ENCODE measurements at regions not wholly inside any gene's neighbourhood (a gene's known extent, or its start where the extent isn't known, plus 50 kb on each side); places are given as distances from the start of the nearest gene placed in this dataset.

DNA sequence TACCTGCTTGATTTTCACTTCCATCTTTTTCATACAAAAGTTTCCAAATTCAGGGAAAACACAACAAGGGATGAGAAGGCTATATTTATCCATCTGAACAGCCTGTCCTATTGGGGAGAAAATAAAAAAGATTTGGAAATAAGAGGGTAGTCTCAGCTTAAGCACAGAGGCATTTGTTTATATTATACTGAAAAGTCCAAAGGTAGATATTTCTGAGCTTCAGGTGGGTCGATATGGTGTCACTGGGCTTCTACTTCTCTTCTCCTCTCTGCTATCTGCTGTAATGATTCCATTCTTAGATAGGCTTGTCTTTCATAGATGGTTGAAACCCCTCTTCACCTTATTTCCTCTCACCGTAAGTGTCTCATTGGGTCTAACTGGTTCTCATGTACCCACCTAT is 337.0 kb downstream of the INSC start:
- no peak overlapping the region for H3K4me3 ChIP-seq (ENCODE audit: low read depth, low read length)
- TF ChIP-seq, protein P1, sequence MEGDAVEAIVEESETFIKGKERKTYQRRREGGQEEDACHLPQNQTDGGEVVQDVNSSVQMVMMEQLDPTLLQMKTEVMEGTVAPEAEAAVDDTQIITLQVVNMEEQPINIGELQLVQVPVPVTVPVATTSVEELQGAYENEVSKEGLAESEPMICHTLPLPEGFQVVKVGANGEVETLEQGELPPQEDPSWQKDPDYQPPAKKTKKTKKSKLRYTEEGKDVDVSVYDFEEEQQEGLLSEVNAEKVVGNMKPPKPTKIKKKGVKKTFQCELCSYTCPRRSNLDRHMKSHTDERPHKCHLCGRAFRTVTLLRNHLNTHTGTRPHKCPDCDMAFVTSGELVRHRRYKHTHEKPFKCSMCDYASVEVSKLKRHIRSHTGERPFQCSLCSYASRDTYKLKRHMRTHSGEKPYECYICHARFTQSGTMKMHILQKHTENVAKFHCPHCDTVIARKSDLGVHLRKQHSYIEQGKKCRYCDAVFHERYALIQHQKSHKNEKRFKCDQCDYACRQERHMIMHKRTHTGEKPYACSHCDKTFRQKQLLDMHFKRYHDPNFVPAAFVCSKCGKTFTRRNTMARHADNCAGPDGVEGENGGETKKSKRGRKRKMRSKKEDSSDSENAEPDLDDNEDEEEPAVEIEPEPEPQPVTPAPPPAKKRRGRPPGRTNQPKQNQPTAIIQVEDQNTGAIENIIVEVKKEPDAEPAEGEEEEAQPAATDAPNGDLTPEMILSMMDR (IDR thresholded peaks at IDR 0.05; ENCODE audit: low read depth, low read length, missing control alignments), result no peak
- DNase-seq (ENCODE audit: low read depth), result no peak

DNA sequence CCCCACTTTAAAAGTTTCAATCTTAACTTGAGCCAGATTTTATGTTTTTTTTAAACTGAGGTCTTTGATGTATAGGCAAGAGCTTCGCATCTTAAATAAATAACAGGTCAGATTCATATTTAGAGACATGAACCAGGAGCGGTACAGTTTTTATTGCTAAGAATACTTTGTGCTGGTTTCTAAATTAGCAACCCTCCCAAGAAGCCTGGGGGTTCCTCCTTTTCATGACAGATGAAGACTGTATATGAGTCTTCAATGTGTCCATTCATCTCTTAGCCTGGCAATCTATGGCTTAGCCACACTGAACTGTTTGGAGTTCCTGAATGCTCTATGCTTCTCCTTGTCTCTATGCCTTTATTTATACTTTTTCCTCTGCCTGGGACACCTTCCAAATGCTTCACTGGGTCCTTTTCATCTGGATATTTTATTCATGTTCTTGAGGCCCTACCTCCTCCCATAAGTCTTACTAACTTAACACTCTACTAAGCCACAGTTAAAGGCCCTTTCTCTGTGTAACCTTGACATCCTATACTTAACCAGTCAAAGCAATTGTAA is 338.6 kb downstream of the INSC start:
- TF ChIP-seq, protein P1 (IDR thresholded peaks at IDR 0.05; ENCODE audit: low read depth, low read length, missing control alignments), result no peak
- no peak overlapping the region for H3K4me3 ChIP-seq (ENCODE audit: low read depth, low read length)
- DNase-seq (ENCODE audit: low read depth), result no peak

DNA sequence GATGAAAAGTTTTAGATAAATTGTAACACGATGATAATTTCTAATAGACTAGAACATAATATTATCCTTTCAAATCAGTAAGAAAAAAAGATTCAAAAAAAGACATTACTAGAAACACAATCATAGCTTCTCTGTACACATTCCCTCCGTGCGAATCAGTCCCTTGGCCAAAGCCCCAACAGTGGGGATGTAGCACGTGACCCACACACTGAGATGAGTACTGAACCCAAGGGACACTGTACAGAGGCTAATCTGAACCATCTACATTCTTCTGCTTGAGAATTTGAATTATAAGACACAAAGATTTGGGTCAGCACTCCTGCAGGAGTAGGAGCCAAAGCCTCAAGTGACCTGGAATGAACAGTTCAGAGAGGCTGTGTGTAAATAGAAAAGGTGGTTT is 353.7 kb downstream of the INSC start:
- no peak overlapping the region for H3K4me3 ChIP-seq (ENCODE audit: low read depth, low read length)
- no peak for DNase-seq (ENCODE audit: low read depth)
- TF ChIP-seq, protein P1 (IDR thresholded peaks at IDR 0.05; ENCODE audit: low read depth, low read length, missing control alignments), result no peak

DNA sequence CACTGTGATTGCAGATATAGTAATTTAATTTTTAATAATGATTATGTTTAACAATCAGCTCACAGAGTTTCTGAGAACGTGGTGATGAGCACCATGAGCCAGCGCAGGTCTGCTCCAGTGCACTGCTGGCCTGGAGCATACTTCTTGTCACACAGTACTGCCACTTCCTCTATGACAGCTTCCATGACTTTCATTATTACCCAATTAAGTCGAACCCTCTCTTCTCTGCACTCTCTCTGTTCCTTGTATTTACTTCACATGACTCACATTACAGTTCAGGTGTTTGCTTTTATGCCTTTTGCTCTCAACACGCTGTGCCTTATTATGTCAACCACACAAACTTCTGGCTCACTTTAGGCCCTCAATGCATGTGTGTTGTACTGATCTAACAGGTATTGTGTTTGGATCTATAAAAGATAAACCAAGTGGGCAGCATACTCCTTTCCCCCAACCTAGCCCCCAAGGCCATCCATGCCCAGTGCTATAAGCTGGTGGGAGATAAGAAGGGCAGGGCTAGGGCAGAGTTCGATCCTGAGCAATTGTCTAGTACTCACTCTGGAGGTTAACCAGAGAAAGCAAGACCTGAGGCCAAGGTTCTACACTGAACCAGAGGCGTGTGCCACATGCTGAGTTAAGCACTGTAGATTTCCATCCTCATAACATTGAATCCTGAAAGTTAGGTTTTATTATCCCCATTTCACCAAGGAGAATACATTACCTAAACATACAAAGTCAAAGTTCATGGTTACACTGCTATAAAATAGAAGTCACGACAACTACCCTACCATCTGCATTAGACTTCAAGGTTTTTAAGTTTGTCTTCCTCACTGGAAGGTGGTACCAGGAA is 356.5 kb downstream of the INSC start:
- TF ChIP-seq, protein P1 (IDR thresholded peaks at IDR 0.05; ENCODE audit: low read depth, low read length, missing control alignments), result no peak
- no peak overlapping the region for H3K4me3 ChIP-seq (ENCODE audit: low read depth, low read length)
- DNase-seq (ENCODE audit: low read depth), result no peak

DNA sequence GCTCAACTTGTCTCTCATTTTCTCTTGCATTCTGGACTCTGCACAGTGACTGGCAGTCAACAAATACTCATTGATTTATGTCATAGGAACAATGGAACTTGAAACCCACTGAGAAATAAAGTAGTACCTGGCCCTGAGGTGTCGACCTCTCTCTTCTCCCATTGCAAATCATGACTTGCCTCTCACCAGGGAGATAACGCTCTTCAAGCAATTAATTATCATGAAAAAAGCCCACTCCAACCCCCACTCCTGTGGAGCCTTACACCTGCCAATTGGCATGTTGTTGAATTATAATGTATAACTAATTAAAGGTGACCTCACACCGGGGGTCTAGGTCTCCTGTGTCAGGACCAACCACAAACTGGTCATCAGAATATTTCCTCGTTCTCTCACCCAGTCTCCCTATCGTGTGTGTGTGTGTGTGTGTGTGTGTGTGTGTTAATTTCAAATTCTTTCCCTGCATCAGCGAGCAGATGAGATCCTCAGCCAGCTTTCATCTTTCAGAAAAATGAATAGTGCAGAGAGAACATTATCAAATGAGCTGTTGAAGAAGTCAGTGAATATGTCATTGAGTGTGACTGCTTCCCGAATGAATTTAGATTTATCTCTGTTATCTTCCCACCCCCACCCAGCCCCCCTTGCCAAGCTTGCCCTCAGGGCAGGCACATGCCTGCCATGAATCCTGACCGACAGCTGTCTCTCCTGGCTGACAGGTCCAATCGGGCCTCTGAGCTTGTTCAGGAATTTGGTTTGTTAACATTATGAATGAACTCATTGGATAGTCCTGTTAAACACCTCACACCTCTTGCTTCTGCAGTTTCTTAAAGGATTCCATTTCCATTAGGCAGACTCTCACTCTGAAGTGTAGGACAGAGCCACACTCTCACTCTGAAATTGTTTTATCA is 357.4 kb downstream of the INSC start:
- no peak overlapping the region for H3K4me3 ChIP-seq (ENCODE audit: low read depth, low read length)
- no peak for DNase-seq (ENCODE audit: low read depth)
- TF ChIP-seq, protein P1 (IDR thresholded peaks at IDR 0.05; ENCODE audit: low read depth, low read length, missing control alignments), result no peak

DNA sequence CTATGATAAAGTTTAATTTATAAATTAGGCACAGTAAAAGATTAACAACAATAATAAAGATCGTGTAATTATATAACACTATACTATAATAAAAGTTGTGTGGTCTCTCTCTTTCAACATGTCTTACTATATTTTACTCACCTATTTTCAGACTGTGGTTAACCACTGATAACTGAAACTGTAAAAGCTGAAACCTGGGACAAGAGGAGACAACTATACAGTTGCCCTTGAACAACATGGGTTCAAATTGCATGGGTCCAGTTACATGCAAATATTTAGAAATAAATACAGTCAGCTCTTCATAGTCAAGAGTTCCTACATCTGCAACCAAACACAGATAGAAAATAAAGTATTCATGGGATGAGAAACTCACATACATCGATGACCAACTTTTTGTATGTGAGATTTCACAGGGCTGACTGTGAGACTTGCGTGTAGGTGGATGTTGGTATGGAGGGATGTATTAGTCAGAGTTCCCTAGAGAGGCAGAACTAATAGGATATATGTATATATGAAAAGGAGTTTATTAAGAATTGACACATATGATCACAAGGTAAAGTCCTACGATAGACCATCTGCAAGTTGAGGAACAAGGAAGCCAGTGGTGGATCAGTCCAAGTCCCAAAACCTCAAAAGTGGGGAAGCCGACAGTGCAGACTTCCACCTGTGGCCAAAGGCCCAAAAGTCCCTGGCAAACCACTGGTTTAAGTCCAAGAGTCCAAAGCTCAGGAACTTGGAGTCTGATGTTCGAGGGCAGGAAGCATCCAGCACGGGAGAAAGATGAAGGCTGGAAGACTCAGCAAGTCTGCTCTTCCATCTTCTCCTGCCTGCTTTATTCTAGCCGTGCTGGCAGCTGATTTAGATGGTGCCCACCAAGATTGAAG is 359.5 kb downstream of the INSC start:
- TF ChIP-seq, protein P1 (IDR thresholded peaks at IDR 0.05; ENCODE audit: low read depth, low read length, missing control alignments), result no peak
- H3K4me3 ChIP-seq (ENCODE audit: low read depth, low read length), result no peak overlapping the region
- no peak for DNase-seq (ENCODE audit: low read depth)
